ENCODE measurements at regions not wholly inside any gene's neighbourhood (a gene's known extent, or its start where the extent isn't known, plus 50 kb on each side); places are given as distances from the start of the nearest gene placed in this dataset.

DNA sequence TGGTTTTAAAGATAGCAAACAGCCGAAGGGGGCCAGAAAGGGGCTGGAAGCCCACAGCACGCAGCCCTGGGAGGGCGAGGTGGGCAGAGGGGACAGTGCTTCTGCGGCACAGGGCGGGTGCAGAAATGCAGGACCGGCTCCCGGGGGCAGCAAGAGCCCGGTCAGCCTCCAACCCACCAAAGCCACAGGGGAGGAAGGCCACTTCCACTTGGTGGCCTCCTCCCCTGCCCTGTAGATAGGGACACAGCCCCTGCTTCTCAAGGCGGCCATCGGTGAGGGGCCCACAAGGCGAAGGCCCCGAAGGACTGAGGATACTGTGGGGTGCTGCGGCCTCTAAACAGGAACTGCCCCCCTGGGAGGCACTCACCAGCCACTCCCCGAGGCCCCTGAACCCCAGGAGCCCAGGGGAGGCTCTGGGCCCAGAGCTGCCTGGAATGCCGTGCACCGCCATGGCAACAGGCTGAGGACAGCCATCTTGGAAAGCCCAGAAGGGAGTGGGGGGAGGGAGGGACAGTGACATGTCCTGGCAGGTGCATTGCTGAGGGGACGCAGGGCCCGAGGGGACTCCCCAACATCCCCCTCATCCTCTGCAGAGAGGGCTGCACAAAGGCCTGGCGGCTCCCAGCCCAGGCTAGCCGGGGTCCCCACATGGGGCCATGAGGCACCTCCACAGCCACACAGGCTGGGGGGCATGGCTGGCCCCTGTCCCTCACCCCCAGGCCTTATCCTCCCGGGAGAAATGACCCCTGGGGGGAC, 114.7 kb downstream of the NCOR2 start:
- no peak for TF ChIP-seq CTCF (IDR thresholded peaks at IDR 0.05; ENCODE audit: low read length)
- no peak for TF ChIP-seq EZH2 (optimal IDR thresholded peaks at IDR 0.05; ENCODE audit: low read depth, low read length)
- no peak for TF ChIP-seq EZH2phosphoT487 (IDR thresholded peaks at IDR 0.05; ENCODE audit: low read length)
